ENCODE measurements at regions not wholly inside any gene's neighbourhood (a gene's known extent, or its start where the extent isn't known, plus 50 kb on each side); places are given as distances from the start of the nearest gene placed in this dataset.

GRCh38 chr6:62940848-62941247, 270.4 kb upstream of the FKBP1C start:
- TF ChIP-seq REST (IDR thresholded peaks at IDR 0.05; ENCODE audit: insufficient replicate concordance, low read depth) (no peak), SPI1 (IDR thresholded peaks at IDR 0.05; ENCODE audit: borderline replicate concordance, low read depth) (no peak), POLR2AphosphoS5 (IDR thresholded peaks at IDR 0.05; ENCODE audit: low read depth) (no peak), CTCF (IDR thresholded peaks at IDR 0.05; ENCODE audit: insufficient read depth, low read length) (no peak), GABPA (IDR thresholded peaks at IDR 0.05; ENCODE audit: low read depth) (no peak)
- Histone ChIP-seq H3K27ac (replicated peaks) (no peak overlapping the region), H3K4me3 (replicated peaks; ENCODE audit: insufficient read depth, low read length) (no peak overlapping the region), H3K27me3 (ENCODE audit: insufficient read depth, poor library complexity, severe bottlenecking) (no peaks in the 10 kb centered on the region)
- no peak for DNase-seq (ENCODE audit: low read depth in 1 of 2, low spot score in 1 of 2)

GRCh38 chr6:62942000-62942399, 269.3 kb upstream of the FKBP1C start:
- no peak overlapping the region for H3K27ac ChIP-seq (replicated peaks)
- no peak overlapping the region for H3K4me3 ChIP-seq (replicated peaks; ENCODE audit: insufficient read depth, low read length)
- no peak for DNase-seq (ENCODE audit: low read depth in 1 of 2, low spot score in 1 of 2)
- TF ChIP-seq POLR2AphosphoS5 (IDR thresholded peaks at IDR 0.05; ENCODE audit: low read depth) (no peak), REST (IDR thresholded peaks at IDR 0.05; ENCODE audit: insufficient replicate concordance, low read depth) (no peak), SPI1 (IDR thresholded peaks at IDR 0.05; ENCODE audit: borderline replicate concordance, low read depth) (no peak), GABPA (IDR thresholded peaks at IDR 0.05; ENCODE audit: low read depth) (no peak), CTCF (IDR thresholded peaks at IDR 0.05; ENCODE audit: insufficient read depth, low read length) (no peak)
- no peaks in the 10 kb centered on the region for H3K27me3 ChIP-seq (ENCODE audit: insufficient read depth, poor library complexity, severe bottlenecking)

- DNase-seq (ENCODE audit: low read depth in 1 of 2, low spot score in 1 of 2), result no peak
- no peak for TF ChIP-seq POLR2AphosphoS5 (IDR thresholded peaks at IDR 0.05; ENCODE audit: low read depth)
- no peak for TF ChIP-seq REST (IDR thresholded peaks at IDR 0.05; ENCODE audit: insufficient replicate concordance, low read depth)
- no peak for TF ChIP-seq SPI1 (IDR thresholded peaks at IDR 0.05; ENCODE audit: borderline replicate concordance, low read depth)
- no peak for TF ChIP-seq CTCF (IDR thresholded peaks at IDR 0.05; ENCODE audit: insufficient read depth, low read length)
- TF ChIP-seq GABPA (IDR thresholded peaks at IDR 0.05; ENCODE audit: low read depth), result no peak
- H3K27ac ChIP-seq (replicated peaks), result no peak overlapping the region
- no peaks in the 10 kb centered on the region for H3K27me3 ChIP-seq (ENCODE audit: insufficient read depth, poor library complexity, severe bottlenecking)
- H3K4me3 ChIP-seq (replicated peaks; ENCODE audit: insufficient read depth, low read length), result no peak overlapping the region
Observed at GRCh38 chr6:62968834-62969233, 242.4 kb upstream of the FKBP1C start.
